LoVo (cell line): ENCODE measurements at regions not wholly inside any gene's neighbourhood (a gene's known extent, or its start where the extent isn't known, plus 50 kb on each side); places are given as distances from the start of the nearest gene placed in this dataset.
"Not testable (repeated sequence)": the region's sequence is repeated elsewhere in the genome, so short reads cannot be mapped to it uniquely, and the experiment has no call there.

Source experiments
- DNase-seq: peaks from one replicate; pipeline ENCODE4 v3.0.0-alpha.2; 2016; ENCODE audit warnings: low spot score

GRCh38 chr5:53412499-53412898 is 67.9 kb upstream of the FST start:
- not testable (repeated sequence) for DNase-seq

DNA sequence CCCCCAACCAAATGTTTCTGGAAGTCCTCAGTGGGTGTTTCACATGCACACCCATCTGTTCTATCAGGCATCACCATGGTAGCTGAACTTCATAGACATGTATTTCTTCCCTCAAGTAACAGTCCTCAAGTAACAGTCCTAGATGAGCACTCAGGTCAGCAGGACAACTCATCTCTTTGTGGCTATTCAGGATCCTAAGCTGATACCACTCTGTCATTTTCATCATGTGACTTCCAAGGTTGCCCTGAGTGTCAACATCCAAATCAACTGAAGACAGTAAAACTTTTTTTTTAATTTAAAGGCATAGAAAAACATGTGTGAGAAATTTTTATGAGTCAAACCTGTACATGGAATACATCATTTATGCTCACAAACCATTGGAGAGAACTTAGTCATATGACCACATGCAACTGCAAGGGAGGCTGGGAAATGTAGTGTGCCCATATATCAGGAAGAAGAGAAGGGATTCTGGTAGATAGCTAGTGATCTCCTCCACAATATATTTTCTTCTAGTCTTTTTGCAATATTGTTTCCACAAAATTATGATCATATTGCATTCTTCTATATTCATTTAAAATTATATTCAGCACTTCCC is 64.2 kb upstream of the FST start:
- DNase-seq, result no peak

- no peak for DNase-seq
Measured at GRCh38 chr5:53418409-53418808, 62.0 kb upstream of the FST start.

- peak; percentile 10 for DNase-seq
Measured at GRCh38 chr5:53418826-53419658, 61.4 kb upstream of the FST start.

DNA sequence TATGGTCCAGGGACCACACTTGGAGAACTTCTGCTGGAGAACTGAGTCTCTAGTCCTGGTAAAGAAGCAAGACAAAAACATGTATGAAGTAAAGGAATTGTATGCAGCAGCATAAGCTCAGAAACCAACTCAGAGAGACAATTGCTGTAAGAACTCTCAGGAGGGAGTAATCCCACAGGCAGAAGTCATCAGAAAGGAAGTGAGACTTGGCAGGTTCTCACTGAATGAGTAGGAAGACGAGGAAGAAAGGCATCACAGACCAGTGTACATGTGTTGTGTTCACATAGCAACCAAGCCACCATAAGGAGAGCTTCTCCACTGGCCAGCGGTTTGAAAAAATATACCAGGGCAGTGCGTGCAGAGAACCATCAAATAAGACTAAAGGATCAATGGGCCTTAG is 57.9 kb upstream of the FST start:
- no peak for DNase-seq

- no peak for DNase-seq
Measured at GRCh38 chr5:53423724-53424123, 56.7 kb upstream of the FST start.

DNA sequence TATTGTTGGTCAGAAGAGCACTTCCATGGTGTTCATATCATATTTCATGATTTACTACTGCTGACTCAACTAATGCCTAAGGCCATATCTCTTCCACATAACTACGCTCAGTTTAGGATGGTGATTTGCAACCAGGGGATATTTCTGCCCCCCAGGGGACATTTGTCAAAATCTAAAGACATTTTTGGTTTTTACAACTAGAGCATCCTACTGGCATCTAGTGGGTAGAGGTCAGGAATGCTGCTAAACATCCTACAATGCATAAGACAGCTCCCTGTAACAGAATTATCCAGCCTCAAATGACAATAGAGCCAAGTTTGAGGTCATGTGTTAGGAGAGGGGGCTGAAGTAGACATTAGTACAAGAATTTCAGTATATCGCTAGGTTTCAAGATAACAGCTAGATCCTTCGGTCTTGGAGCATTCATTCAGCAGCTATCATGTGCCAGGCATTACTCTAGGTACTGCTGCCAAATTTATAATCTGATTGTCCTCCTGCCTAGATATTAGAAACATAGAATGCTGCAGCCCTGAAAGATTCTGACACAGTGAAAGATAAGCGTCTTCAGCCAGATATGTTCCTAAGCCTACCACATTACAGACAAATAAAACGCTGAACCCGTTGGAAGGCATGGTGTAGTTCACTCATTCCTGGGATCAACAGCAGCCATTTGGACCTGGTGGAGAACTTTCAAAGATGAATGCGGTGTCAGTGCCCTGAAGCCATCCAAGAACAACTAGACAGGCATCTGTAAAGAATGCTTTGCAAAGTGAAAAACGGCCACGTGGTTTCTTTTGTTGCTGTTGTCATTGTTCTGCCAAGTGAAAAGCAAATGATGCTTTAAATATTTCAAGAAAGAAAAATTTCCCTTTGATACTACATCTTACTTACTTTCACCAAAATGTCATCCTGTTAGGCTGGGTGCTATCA is 55.5 kb upstream of the FST start:
- no peak for DNase-seq

GRCh38 chr5:53425687-53426511 is 54.5 kb upstream of the FST start:
- DNase-seq, result no peak

DNA sequence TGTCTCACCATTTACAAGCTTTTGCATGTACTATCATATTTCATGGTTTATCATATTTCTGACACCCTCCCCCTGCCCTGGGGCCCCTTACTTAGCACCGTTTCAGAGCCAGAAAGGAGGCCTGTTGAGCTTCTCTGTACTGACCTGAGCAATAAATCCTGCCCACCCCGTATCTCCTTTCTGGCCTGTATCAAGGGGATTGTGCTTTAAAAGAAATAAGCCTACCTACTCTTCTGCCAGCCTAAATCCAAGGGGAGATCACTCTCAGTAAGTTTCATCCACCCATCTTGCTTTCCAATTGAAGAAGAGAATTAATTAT is 54.0 kb upstream of the FST start:
- DNase-seq, result no peak

GRCh38 chr5:53426878-53427277 is 53.6 kb upstream of the FST start:
- DNase-seq, result no peak

DNA sequence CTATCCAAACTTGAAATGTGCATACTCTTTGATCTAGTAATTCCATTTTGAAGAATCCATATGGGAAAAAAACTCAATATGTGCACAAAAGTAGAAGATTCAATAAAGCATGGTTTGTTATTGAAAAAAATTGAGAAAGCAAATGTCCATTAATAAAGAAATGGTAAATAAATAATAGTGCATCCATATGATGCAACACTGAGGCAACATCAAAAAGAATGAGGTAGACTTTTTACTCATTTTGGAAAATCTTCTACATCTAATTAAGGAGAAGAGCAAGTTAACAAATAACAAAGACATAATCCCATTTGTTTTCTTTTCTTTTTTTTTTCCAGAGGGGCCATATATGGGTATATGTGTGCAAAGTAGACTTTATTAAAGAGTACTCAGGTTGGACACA is 52.5 kb upstream of the FST start:
- no peak for DNase-seq

GRCh38 chr5:53429706-53430105 is 50.7 kb upstream of the FST start:
- DNase-seq, result no peak

DNA sequence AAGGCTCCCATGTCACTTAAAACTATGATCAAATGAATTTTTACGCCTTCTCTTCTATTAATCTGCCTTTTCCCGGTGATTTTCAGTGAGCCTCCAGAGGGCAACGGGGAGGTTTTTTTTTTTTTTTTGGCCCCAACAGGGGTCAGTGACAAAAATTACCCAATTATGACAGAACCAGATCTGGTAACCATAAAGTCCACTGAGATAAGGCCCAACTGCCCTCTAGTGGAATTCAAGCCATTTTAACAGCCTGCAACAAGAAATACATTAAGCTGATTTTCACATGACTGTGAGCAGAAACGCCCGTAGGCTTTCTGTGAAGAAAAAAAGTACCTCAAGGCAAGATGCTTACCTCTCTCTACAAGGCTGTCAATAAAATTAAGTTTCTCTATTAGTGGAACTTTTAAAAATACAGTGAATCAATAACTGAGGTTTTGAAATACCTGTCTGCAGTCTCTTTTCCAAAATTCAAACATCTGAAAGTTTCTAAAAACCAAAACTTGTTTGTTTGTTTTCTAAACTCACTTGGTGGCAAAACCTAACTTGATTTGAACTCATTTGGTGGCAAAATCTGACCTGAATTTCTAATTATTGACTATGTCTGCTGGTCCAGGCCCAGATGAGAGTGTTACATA is 49.7 kb upstream of the FST start:
- no peak for DNase-seq
